GM15510 (cell line): ENCODE measurements at regions not wholly inside any gene's neighbourhood (a gene's known extent, or its start where the extent isn't known, plus 50 kb on each side); places are given as distances from the start of the nearest gene placed in this dataset.

Experiments
- POLR2A ChIP-seq: IDR thresholded peaks from 3 replicates; pipeline ENCODE4 v1.6.1; 2011; ENCODE audit warnings: borderline replicate concordance; ENCODE audit not compliant: insufficient read length; ENCODE audit errors: extremely low read depth

DNA sequence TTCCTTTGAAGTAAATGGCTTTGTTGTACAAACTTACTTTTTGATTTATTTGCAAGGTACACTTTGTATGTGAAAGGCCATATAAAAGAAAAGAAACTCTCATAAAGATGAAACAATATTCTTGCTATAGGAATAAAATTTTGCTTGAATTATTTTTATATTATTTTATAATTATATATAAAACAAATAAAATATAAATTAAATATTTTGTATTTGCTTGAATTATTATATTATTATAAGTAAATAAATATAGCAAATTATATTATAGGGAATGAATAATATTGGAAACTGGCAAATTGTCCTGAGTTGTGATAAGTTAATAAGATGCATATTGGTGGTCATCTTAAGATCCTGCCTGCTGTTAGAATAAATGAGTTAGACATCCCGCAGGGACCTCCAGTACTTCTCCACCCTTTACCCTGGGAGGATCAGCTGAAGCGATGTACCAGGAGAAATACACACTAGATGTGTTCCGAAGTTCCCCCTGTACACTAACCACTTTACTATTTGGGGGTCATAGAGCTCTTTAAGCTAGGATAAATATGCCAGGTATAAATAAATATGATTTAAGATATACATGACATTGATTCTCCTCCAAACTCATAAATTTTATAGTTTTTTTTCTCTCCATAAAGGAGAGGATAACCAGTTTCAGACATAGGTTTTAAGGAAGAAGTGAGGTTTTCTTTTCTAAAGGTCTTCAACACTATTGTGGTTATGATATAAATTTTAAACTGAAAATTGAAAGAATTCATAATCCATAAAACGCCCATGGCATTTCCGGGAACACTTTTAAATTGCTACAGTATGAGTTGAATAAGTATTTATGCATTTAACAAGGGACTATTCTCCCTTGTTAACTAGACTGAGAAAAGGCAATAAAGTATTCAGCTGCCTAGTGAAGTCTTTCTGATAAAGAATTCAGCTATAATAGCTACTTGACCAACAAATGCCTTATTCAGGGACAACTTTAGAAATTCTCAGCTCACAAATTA lies 486.3 kb upstream of the MARCKS start:
- TF ChIP-seq POLR2A: no peak

DNA sequence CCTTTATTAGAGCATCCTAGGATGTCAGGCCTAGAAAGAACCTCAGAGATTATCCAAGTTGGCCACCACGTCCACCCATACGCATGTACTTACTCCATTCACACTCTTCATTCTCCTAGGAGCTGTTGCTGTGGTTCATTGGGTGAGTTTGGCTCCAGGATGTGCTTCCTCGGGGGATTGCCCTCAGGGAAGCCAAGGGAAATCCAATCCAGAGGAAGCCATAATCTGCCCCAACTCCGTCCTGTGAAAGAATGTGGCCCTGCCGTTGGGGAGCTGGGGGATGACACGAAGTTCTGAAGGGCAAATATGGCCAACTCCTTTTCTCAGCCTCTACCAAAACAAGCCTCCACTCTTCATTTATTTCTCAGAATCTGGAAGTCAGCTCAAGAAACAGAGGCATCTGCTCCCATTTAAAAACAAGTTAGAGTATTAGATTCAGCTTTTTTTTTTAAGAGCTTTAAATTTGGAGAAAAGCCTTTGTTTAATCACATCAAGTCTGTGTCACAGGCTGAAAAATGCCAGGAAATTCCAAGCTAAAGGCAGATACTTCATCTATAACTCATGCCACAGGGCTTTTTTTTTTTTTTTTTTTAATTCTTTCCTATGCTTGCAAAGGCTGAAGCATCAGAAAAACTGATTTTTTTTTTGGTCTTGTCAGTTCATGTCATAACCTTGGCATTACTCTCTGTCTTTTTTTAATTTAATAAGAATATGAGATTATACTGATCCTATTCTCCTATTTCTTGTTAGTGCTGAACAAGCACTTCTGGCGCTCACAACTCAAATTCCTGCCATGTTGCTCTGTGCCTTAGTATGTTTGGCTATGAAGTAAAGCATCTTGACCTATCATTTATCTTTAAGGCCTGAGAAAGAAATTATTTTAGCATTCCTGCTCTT lies 480.9 kb upstream of the MARCKS start:
- TF ChIP-seq POLR2A: no peak

DNA sequence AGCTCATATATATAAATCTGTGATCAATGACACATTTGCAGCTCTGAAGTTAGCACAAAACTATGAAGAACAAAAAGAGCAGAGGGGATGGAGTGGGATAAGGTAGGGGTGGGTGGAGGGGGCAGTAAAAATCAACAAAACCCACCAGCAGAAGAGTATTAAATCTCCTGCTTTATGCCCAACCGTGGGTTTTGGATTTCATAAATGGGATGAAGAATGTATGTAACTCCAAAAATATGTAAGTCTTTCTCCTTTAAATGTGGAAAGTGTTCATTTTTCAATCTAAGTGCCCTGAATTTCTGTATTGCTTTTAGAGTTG lies 480.3 kb upstream of the MARCKS start:
- no peak for TF ChIP-seq POLR2A

DNA sequence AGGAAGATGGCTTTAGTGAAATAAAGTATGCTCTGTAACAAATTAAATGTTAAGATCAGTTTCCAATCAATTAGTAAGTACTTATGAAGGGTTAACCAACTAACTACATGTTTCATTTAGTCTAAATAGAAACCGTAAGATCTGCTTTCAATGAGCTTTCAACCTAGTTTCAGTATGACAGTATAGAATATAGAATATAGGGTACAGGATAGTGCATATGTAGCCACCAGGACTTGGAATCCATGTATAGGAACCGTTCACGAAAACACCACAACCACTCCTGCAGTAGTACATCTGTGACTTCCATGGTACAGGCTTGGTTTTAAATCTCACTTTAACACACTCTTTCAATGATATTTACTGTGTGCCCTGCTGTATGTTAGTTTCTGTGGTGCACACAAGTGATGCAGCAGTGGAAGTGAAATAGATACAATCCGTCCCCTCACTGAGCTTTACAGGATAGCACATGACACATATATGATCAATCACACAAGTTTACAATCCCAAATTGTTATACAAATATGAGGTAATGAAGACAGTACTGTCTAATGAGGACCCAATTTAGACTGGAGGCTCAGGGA lies 479.7 kb upstream of the MARCKS start:
- no peak for TF ChIP-seq POLR2A

DNA sequence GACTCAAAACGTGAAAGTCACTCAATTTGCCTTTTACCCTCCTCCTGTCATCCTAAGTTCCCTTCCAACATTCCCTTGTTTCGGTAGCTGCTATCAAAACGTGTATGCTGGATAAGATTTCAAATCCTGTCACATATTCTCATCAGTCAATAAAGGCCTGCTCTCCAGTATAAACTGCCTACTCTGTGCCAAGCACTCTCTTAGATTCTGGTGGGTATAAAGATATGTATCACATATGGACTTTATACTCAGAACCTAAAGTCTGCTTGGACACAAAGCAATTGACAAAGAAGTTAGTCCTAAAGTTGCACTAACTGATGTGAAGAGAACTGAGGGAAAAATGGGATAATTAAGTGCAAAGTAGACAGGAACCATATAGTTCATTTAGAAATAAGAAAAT lies 476.6 kb upstream of the MARCKS start:
- no peak for TF ChIP-seq POLR2A

DNA sequence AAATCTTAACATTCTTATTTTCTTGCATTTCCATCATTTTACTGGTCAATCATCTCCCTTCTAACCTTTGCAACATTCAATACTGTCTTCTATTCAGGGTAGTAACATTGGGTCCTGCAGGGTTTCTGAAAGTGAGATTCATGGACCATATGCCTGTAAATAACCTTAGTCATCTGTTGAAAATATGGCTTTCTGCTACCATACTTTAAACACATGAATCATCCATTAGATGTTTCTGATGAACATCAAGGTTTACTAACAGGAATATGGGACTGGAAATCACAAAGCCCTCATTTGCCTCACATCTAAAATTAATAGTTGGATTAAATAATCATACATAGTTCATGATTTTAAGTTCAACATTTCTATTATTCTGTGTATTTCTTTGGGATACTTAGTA lies 475.9 kb upstream of the MARCKS start:
- no peak for TF ChIP-seq POLR2A

DNA sequence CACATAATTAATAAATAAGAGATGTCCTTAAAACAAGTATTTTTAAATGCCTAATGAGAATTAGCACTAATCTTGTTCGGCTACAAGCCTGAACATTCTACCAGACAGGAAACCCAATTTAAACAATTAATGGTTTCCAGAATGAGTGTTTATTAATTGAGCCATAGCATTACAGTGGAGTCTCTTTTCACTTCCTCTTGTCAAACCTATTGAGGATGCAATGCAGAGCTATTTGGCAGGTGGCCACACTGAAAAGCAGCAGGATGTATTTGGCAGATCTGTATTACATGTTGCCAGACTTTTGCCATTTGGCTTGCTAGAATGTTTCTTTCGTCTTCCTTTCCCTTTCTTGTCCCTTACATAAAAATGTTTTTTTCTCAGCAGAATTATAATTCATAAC lies 475.2 kb upstream of the MARCKS start:
- TF ChIP-seq POLR2A: no peak

DNA sequence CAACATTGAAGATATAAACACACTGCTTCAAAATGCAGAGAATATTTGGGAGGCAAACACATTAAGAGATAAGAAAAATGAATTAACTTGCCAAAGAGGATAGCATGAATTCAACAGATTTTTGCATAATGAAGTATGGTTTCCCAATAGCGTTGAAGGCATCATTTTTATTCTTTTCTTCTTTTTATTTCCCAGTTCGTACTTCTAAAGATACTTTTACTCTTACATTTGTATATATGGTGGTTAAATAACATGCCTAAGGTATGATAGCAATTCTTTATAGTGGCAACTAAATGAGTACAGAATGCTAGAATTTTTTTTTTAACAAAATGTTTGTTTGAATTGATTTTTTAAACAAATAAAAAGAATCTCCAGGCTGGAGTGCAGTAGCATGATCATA lies 473.4 kb upstream of the MARCKS start:
- TF ChIP-seq POLR2A: no peak

DNA sequence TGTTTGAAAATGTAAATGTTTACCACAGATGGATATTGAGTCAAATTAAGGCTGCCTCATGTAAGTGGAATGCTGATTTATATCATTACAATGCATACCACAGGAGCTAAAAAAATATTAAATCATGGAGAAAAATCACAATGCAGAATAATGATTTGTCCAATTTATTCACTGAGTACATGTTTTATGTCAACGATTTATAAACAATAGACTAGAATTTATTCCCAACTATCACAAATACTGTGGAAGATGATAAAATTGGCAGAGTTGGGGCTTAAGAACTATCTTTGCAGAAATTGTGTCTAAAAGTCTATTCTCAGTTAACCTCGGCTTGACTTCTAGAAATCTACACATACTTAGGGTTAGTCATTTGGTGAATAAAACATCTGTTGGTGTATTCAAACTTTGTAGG lies 472.1 kb upstream of the MARCKS start:
- no peak for TF ChIP-seq POLR2A

DNA sequence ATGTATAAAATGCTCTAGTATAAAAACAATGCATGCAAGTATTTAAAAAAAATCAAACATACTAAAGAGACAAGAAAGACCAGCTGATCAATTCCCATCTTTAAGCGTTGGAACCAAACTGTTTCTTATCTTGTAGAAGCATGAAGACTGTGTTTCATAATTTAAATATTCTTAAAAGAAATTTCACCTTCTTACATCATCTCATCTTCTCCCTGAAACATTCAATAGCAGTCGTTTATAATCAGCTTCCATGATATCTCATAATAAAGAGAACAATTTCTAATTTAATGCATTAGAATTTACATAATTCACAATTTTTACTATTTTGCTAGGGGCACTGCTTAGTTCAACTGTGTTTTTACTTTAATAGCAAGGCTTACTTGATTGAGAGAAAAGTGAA lies 468.1 kb upstream of the MARCKS start:
- no peak for TF ChIP-seq POLR2A

DNA sequence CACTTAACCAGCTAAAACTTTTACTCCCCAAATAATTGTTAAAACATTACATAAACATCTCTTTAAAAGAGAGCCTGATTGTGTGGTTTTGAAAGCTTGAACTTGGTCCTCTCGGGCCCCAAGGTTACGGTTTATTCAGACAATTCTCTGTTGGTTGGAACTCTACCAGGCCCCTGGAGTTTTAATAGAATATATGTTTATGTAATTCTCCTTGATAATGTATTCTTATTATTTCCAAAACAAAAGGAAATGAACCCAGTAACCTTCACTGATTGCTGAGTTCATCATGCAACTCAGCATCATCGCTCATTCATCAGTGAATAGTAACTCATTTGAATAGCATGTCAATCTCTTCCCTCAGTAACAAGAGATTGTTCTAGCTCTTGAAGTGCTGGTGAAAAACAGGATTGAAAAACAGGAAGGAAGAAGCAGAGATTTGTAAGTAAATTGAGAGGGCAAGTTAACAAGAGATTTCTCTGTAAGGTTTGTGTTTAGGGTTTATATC lies 464.5 kb upstream of the MARCKS start:
- TF ChIP-seq POLR2A: no peak

DNA sequence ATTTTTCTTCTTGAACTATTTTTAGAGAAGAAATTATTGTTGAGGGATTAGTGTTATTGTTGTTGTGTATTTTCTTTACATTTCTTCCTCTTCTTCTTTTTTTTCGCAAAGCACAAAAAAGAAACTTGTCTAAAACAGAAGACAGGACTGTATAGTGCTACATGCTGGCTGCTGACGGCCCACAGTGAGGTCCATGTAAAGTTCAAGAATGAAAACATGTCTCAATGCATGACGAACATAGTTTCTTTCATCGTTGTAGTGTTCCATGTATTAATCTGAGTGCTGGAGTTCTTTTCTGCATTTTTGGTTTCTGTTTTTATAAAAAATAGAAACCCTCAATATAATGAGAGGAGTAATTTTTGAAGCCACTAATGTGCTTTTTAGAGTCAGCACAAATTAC lies 462.9 kb upstream of the MARCKS start:
- TF ChIP-seq POLR2A: no peak

DNA sequence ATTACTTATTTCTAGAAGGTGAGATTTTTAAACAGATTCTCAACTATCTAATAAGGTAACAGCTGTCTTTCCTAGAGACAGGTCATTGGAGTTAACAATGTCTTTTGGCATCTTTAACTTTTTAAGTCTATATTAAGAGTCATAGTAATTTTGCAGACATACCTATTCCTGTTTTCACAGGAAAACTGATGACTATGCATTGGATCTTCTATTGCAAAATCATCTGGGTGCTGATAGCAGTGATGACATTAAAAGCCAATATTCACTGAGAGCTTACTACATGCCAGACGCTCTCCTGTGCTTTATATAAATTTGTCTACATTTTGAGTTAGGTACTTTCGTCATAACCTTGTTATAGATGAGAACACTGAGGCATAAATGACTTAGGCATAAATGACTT lies 462.4 kb upstream of the MARCKS start:
- no peak for TF ChIP-seq POLR2A

DNA sequence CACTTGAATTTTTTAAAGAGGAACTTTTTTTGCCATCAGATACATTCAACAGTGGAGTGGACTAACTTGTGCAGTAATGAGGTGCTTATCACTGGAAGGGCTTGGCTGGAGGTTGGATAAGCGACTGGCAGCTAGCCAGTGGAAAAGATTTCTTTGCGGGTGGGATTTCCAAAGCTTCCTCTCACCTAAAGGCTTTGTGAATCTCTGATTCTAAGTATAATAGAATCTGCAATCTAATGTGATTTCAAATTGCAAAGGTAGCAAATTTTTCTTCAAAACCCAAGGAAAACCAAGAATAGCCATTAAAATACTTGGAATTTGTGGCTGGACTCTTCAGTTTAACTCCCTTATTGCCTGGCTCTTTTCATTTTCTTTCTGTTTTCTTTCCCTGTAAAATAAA lies 460.4 kb upstream of the MARCKS start:
- TF ChIP-seq POLR2A: no peak

DNA sequence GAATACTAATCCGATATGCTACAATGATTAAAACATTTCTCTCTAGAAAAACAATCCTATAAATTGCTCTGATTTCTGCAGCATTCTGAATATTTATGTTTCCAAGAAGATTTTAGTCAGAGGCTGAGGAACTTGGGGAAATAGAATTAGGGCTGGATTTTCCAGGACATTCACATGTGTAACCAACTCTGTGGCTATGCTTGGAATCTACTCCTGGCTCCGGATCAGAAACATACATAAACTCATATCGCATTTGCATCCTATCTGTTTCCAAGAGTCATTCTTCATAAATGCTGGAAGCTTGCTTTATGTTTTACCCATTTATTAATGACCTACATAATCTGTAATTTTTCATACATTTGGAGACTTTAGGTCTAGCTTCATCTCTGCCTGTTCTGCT lies 459.9 kb upstream of the MARCKS start:
- TF ChIP-seq POLR2A: no peak
